Bronchial epithelial cell (primary cell): ENCODE measurements at regions not wholly inside any gene's neighbourhood (a gene's known extent, or its start where the extent isn't known, plus 50 kb on each side); places are given as distances from the start of the nearest gene placed in this dataset.
A peak's percentile ranks its signal among the peaks of the same experiment; 100 is the strongest.

Experiments
- DNase-seq: peaks from one replicate; pipeline ENCODE4 v3.0.0-alpha.2; 2010; ENCODE audit warnings: low read depth
- FAIRE-seq: peaks from 2 replicates; lab custom pipeline; 2011; peaks lifted over from hg19 to GRCh38; lab: Jason Lieb, UNC
- H3K27me3 ChIP-seq: 2 replicates; pipeline ENCODE4 v1.5.1; 2011; ENCODE audit warnings: low read length; ENCODE audit not compliant: control insufficient read depth, insufficient read depth
- H3K36me3 ChIP-seq: 2 replicates; pipeline ENCODE4 v1.5.1; 2011; ENCODE audit warnings: low read length; ENCODE audit not compliant: control insufficient read depth, insufficient read depth
- H3K4me3 ChIP-seq: 2 replicates; pipeline ENCODE4 v1.5.1; 2011; ENCODE audit warnings: mild to moderate bottlenecking, low read depth, low read length, control low read depth
- CTCF ChIP-seq: IDR thresholded peaks from 2 replicates; pipeline ENCODE4 v1.5.1; 2011; ENCODE audit warnings: mild to moderate bottlenecking, moderate library complexity, low read length, control low read depth, inconsistent platforms; ENCODE audit not compliant: insufficient read depth, severe bottlenecking

- DNase-seq (no peak), FAIRE-seq (no peak)
- Histone ChIP-seq H3K4me3 (no peak overlapping the region), H3K36me3 (no peaks in the 10 kb centered on the region), H3K27me3 (no peaks in the 10 kb centered on the region)
- TF ChIP-seq CTCF, result no peak
Measured at GRCh38 chr4:104726002-104726401, 231.3 kb upstream of the CXXC4 start.

- DNase-seq (no peak), FAIRE-seq (no peak)
- Histone ChIP-seq H3K4me3 (no peak overlapping the region), H3K27me3 (no peaks in the 10 kb centered on the region), H3K36me3 (no peaks in the 10 kb centered on the region)
- no peak for TF ChIP-seq CTCF
Measured at GRCh38 chr4:104727643-104728042, 232.9 kb upstream of the CXXC4 start.

- no peak for TF ChIP-seq CTCF
- FAIRE-seq (peak; percentile 60), DNase-seq (peak; percentile 98)
- no peaks in the 10 kb centered on the region for H3K36me3 ChIP-seq
- no peak overlapping the region for H3K4me3 ChIP-seq
- no peaks in the 10 kb centered on the region for H3K27me3 ChIP-seq
Measured at GRCh38 chr4:104728380-104729122, 233.9 kb upstream of the CXXC4 start.

- DNase-seq, result no peak
- Histone ChIP-seq H3K36me3 (no peaks in the 10 kb centered on the region), H3K27me3 (no peaks in the 10 kb centered on the region), H3K4me3 (no peak overlapping the region)
- no peak for TF ChIP-seq CTCF
- no peak for FAIRE-seq
Measured at GRCh38 chr4:104732766-104733165, 238.1 kb upstream of the CXXC4 start.

GRCh38 chr4:104735174-104735573 lies 240.5 kb upstream of the CXXC4 start:
- FAIRE-seq, result no peak
- no peaks in the 10 kb centered on the region for H3K27me3 ChIP-seq
- H3K4me3 ChIP-seq, result no peak overlapping the region
- H3K36me3 ChIP-seq, result no peaks in the 10 kb centered on the region
- no peak for TF ChIP-seq CTCF
- DNase-seq, result no peak

GRCh38 chr4:104740161-104740560 lies 245.5 kb upstream of the CXXC4 start:
- no peak for TF ChIP-seq CTCF
- FAIRE-seq (no peak), DNase-seq (no peak)

More at GRCh38 chr4:104740161-104740560, 245.5 kb upstream of the CXXC4 start:
- Histone ChIP-seq H3K4me3 (no peak overlapping the region), H3K36me3 (no peaks in the 10 kb centered on the region), H3K27me3 (no peaks in the 10 kb centered on the region)
